ENCODE measurements at regions not wholly inside any gene's neighbourhood (a gene's known extent, or its start where the extent isn't known, plus 50 kb on each side); places are given as distances from the start of the nearest gene placed in this dataset.

DNA sequence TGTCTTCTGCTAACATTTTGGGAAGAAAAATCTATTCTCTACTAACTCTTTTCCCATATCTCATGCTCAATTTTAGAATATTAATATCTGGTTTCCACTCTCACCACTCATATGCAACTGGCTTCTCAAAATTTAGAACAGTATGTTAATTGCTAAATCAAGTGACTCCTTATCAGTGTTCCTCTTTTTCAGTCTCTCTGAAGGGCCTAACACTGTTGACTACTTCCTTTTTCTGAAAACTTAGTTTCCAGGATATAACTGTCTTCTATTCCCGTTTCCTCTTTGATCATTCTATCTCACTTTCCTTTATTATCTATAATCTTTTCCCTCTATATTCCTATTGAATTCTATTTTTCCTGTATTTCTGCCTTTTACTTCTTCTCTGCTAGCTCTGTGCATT, 1717.2 kb upstream of the C9orf72 start:
- ChIA-PET CTCF (no interaction called here), POLR2A (no interaction called here)
- no peak for DNase-seq (ENCODE audit: extremely low spot score)
- TF ChIP-seq, protein P1, sequence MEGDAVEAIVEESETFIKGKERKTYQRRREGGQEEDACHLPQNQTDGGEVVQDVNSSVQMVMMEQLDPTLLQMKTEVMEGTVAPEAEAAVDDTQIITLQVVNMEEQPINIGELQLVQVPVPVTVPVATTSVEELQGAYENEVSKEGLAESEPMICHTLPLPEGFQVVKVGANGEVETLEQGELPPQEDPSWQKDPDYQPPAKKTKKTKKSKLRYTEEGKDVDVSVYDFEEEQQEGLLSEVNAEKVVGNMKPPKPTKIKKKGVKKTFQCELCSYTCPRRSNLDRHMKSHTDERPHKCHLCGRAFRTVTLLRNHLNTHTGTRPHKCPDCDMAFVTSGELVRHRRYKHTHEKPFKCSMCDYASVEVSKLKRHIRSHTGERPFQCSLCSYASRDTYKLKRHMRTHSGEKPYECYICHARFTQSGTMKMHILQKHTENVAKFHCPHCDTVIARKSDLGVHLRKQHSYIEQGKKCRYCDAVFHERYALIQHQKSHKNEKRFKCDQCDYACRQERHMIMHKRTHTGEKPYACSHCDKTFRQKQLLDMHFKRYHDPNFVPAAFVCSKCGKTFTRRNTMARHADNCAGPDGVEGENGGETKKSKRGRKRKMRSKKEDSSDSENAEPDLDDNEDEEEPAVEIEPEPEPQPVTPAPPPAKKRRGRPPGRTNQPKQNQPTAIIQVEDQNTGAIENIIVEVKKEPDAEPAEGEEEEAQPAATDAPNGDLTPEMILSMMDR (IDR thresholded peaks at IDR 0.05; ENCODE audit: control extremely low read depth, extremely low read depth, low read depth, missing control alignments), result no peak

- ChIA-PET CTCF (no interaction called here), POLR2A (no interaction called here)
- TF ChIP-seq, protein P1 (IDR thresholded peaks at IDR 0.05; ENCODE audit: control extremely low read depth, extremely low read depth, low read depth, missing control alignments), result no peak
- DNase-seq (ENCODE audit: extremely low spot score), result no peak
Observed at GRCh38 chr9:29297592-29297991, 1724.3 kb upstream of the C9orf72 start.

GRCh38 chr9:29311221-29311620, 1737.9 kb upstream of the C9orf72 start:
- ChIA-PET POLR2A (no interaction called here), CTCF (no interaction called here)
- no peak for DNase-seq (ENCODE audit: extremely low spot score)
- TF ChIP-seq, protein P1 (IDR thresholded peaks at IDR 0.05; ENCODE audit: control extremely low read depth, extremely low read depth, low read depth, missing control alignments), result no peak

DNA sequence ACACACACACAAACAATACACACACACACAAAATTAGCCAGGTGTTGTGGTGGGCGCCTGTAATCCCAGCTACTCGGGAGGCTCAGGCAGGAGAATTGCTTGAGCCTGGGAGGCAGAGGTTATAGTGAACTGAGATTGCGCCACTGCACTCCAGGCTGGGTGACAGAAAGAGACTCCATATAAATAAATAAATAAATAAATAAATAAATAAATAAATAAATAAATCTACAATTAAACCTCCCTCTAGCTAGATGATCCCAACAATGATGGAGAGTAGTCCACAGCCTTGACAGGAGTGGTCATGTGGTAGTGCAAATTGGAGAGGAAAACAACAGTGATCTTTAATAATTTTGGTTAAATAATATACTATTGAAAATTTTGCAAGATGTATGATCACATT, 1739.0 kb upstream of the C9orf72 start:
- CTCF ChIA-PET, result interaction anchor here (2.0 kb wide), 1 partner anchor 12 kb away, joined by 4 read pairs; no protein-coding TSS in a partner anchor
- POLR2A ChIA-PET, result no interaction called here
- TF ChIP-seq, protein P1 (IDR thresholded peaks at IDR 0.05; ENCODE audit: control extremely low read depth, extremely low read depth, low read depth, missing control alignments), result no peak
- DNase-seq (ENCODE audit: extremely low spot score), result no peak

- ChIA-PET CTCF (no interaction called here), POLR2A (no interaction called here)
- DNase-seq (ENCODE audit: extremely low spot score), result peak; percentile 13
- TF ChIP-seq, protein P1 (IDR thresholded peaks at IDR 0.05; ENCODE audit: control extremely low read depth, extremely low read depth, low read depth, missing control alignments), result no peak
Observed at GRCh38 chr9:29319736-29320513, 1746.6 kb upstream of the C9orf72 start.

GRCh38 chr9:29322240-29322639, 1749.0 kb upstream of the C9orf72 start:
- ChIA-PET POLR2A (no interaction called here), CTCF (no interaction called here)
- TF ChIP-seq, protein P1 (IDR thresholded peaks at IDR 0.05; ENCODE audit: control extremely low read depth, extremely low read depth, low read depth, missing control alignments), result no peak
- peak; percentile 52 for DNase-seq (ENCODE audit: extremely low spot score)

Data from GM10248 (cell line).